HCT116 (cell line): ENCODE measurements at regions not wholly inside any gene's neighbourhood (a gene's known extent, or its start where the extent isn't known, plus 50 kb on each side); places are given as distances from the start of the nearest gene placed in this dataset.

Experiments used
- ATAC-seq: fragments of 200-7000 bp; cut with Tn5 transposase; 2 replicates; pipeline ENCODE4 v1.9.1; 2020; ENCODE audit warnings: mild to moderate bottlenecking, moderate library complexity
- BruUV-seq: library from RNA; stranded (reverse); fragments of 400-500 nt; replicated peaks from 2 replicates; lab custom pipeline; 2021; lab: Mats Ljungman, UMichigan
- CTCF ChIA-PET: fragments of 300-600 bp; sonication (Branson Sonifier 250); formaldehyde crosslinking; loops from one replicate; lab custom pipeline; 2021; ENCODE audit warnings: antibody characterized with exemption; lab: Charles Lee
- POLR2A ChIA-PET: fragments of 300-600, 350-600 bp; sonication (Branson Sonifier 250); formaldehyde crosslinking; loops from one replicate; lab custom pipeline; 2021; ENCODE audit warnings: antibody characterized with exemption; lab: Charles Lee
- RAD21 ChIA-PET, 2 experiments: fragments of 300-600 bp; sonication (Branson Sonifier 250); formaldehyde crosslinking; loops; one replicate each; lab custom pipeline; 2023; ENCODE audit warnings: low total read pairs in 2 of 2; ENCODE audit not compliant: uncharacterized antibody in 2 of 2, unreplicated experiment in 2 of 2, low non-redundant PET in 1 of 2; lab: Charles Lee
- DNase-seq: peaks from one replicate; pipeline ENCODE4 v3.0.0-alpha.2; 2010; ENCODE audit warnings: low read depth, low spot score
- H2AFZ ChIP-seq: fragments of 200-600 bp; shearing (Covaris generic), sonication (generic); 2 replicates; pipeline ENCODE4 v1.6.1; 2017; ENCODE audit warnings: low read depth, mixed run types, mixed read lengths, antibody characterized with exemption, low read length; ENCODE audit not compliant: poor library complexity, severe bottlenecking
- H3K27ac ChIP-seq: 2 replicates; pipeline ENCODE4 v1.5.1; 2012; ENCODE audit warnings: low read depth, low read length
- H3K27me3 ChIP-seq: fragments of 200-600 bp; sonication (generic); 2 replicates; pipeline ENCODE4 v1.6.1; 2016; ENCODE audit warnings: mixed run types, low read length, mixed read lengths; ENCODE audit not compliant: insufficient read depth
- H3K36me3 ChIP-seq, 2 experiments: fragments of 200-500 bp in 1 of 2; fragments of 200-600 bp in 1 of 2; sonication (Bioruptor generic) in 1 of 2; sonication (generic) in 1 of 2; 2 replicates each; pipeline versions ENCODE4 v1.5.1 to v1.6.1; 2014 to 2016; ENCODE audit warnings: low read length in 2 of 2, inconsistent platforms in 1 of 2, mixed read lengths in 1 of 2, mixed run types in 1 of 2; ENCODE audit not compliant: insufficient read depth in 2 of 2, control insufficient read depth in 1 of 2
- H3K4me1 ChIP-seq, 2 experiments: fragments of 200-600 bp in 1 of 2; sonication (generic) in 1 of 2; 2 replicates each; pipeline versions ENCODE4 v1.5.1 to v1.6.1; 2012 to 2017; ENCODE audit warnings: low read length in 2 of 2, inconsistent platforms in 1 of 2, mild to moderate bottlenecking in 1 of 2, mixed read lengths in 1 of 2, mixed run types in 1 of 2, moderate library complexity in 1 of 2; ENCODE audit not compliant: insufficient read depth in 2 of 2, control insufficient read depth in 1 of 2
- H3K4me2 ChIP-seq: fragments of 200-600 bp; sonication (generic); 2 replicates; pipeline ENCODE4 v1.6.1; 2017; ENCODE audit warnings: mixed run types, low read length, mixed read lengths
- H3K4me3 ChIP-seq, 2 experiments: fragments of 200-600 bp in 1 of 2; sonication (generic) in 1 of 2; replicated peaks in 1 of 2; 2 replicates each; pipeline ENCODE4 v1.5.1; 2011 to 2016; ENCODE audit warnings: low read length in 2 of 2, control low read depth in 1 of 2, low read depth in 1 of 2, mild to moderate bottlenecking in 1 of 2, mixed read lengths in 1 of 2, mixed run types in 1 of 2
- H3K79me2 ChIP-seq: fragments of 200-600 bp; sonication (generic); 2 replicates; pipeline ENCODE4 v1.6.1; 2017; ENCODE audit warnings: mild to moderate bottlenecking, mixed run types, low read length, moderate library complexity, mixed read lengths; ENCODE audit not compliant: insufficient read depth
- H3K9ac ChIP-seq: fragments of 200-600 bp; sonication (generic); 2 replicates; pipeline ENCODE4 v1.6.1; 2016; ENCODE audit warnings: low read length, mixed read lengths
- H3K9me2 ChIP-seq: fragments of 200-600 bp; sonication (generic), shearing (Covaris generic); 2 replicates; pipeline ENCODE4 v1.6.1; 2017; ENCODE audit warnings: mixed run types, mild to moderate bottlenecking, moderate library complexity; ENCODE audit not compliant: insufficient read depth
- H3K9me3 ChIP-seq, 2 experiments: fragments of 200-500 bp in 1 of 2; fragments of 200-600 bp in 1 of 2; sonication (Bioruptor generic) in 1 of 2; sonication (generic) in 1 of 2; 2 replicates each; pipeline ENCODE4 v1.6.1; 2014 to 2017; ENCODE audit warnings: low read length in 2 of 2, mixed read lengths in 2 of 2, inconsistent platforms in 1 of 2, low read depth in 1 of 2, mild to moderate bottlenecking in 1 of 2, mixed run types in 1 of 2, moderate library complexity in 1 of 2; ENCODE audit not compliant: control insufficient read depth in 1 of 2, insufficient read depth in 1 of 2
- H4K20me1 ChIP-seq: fragments of 200-600 bp; sonication (generic), shearing (Covaris generic); 2 replicates; pipeline ENCODE4 v1.6.1; 2017; ENCODE audit warnings: mixed run types, mild to moderate bottlenecking, moderate library complexity; ENCODE audit not compliant: insufficient read depth
- CBX3 ChIP-seq: IDR thresholded peaks from 2 replicates; pipeline ENCODE4 v1.6.1; 2012; ENCODE audit warnings: low read depth
- CEBPB ChIP-seq: IDR thresholded peaks from 2 replicates; pipeline ENCODE4 v1.6.1; 2012; ENCODE audit warnings: low read depth
- EGR1 ChIP-seq: IDR thresholded peaks from 2 replicates; pipeline ENCODE4 v1.6.1; 2012; ENCODE audit warnings: low read depth
- ELF1 ChIP-seq: IDR thresholded peaks from 2 replicates; pipeline ENCODE4 v1.6.1; 2012; ENCODE audit warnings: low read depth, borderline replicate concordance
- EZH2phosphoT487 ChIP-seq: fragments of 200-600 bp; IDR thresholded peaks from 2 replicates; pipeline ENCODE4 v1.6.1; 2018; ENCODE audit warnings: antibody characterized with exemption, borderline replicate concordance
- JUND ChIP-seq: IDR thresholded peaks from 2 replicates; pipeline ENCODE4 v1.6.1; 2012
- POLR2A ChIP-seq: IDR thresholded peaks from 2 replicates; pipeline ENCODE4 v1.7.0; 2011; ENCODE audit warnings: borderline replicate concordance; ENCODE audit not compliant: insufficient read depth, insufficient read length; ENCODE audit errors: extremely low read depth
- POLR2AphosphoS5 ChIP-seq: IDR thresholded peaks from 2 replicates; pipeline ENCODE4 v1.6.1; 2011; ENCODE audit warnings: mild to moderate bottlenecking, low read depth, low read length, moderate library complexity
- RAD21 ChIP-seq: IDR thresholded peaks from 2 replicates; pipeline ENCODE4 v1.6.1; 2012; ENCODE audit warnings: low read depth, mild to moderate bottlenecking
- SIN3A ChIP-seq: IDR thresholded peaks from 2 replicates; pipeline ENCODE4 v1.6.1; 2012; ENCODE audit warnings: low read depth
- SRF ChIP-seq: IDR thresholded peaks from 2 replicates; pipeline ENCODE4 v1.6.1; 2012; ENCODE audit warnings: low read depth
- YY1 ChIP-seq: IDR thresholded peaks from 2 replicates; pipeline ENCODE4 v1.6.1; 2011; ENCODE audit warnings: low read length, low read depth, moderate library complexity, mild to moderate bottlenecking; ENCODE audit not compliant: insufficient replicate concordance; ENCODE audit errors: extremely low read depth
- ZFX ChIP-seq: fragments of 450-650 bp; IDR thresholded peaks from 2 replicates; pipeline ENCODE4 v1.6.1; 2017
- ZNF274 ChIP-seq: fragments of 200-500 bp; sonication (Bioruptor generic); IDR thresholded peaks from 2 replicates; pipeline ENCODE4 v1.6.1; 2014; ENCODE audit warnings: mild to moderate bottlenecking, low read depth, low read length, inconsistent platforms
- intact Hi-C: fragments of 100-400 bp; cut with micrococcal nuclease; formaldehyde crosslinking; loops from 2 replicates; pipeline ENCODE4 v1.10.0; 2022
- TF ChIP-seq, protein P1 (sequence below): IDR thresholded peaks from 2 replicates; pipeline ENCODE4 v1.6.1; 2012
- TF ChIP-seq, protein P2 (sequence below), 3 experiments: fragments of 200-600 bp in 1 of 3; sonication (generic) in 1 of 3; IDR thresholded peaks in 2 of 3; conservative IDR thresholded peaks in 1 of 3; 2 replicates each; pipeline ENCODE4 v1.5.1; 2012 to 2017; ENCODE audit warnings: low read depth in 2 of 3, low read length in 2 of 3, antibody characterized with exemption in 1 of 3, borderline replicate concordance in 1 of 3, control low read depth in 1 of 3, mild to moderate bottlenecking in 1 of 3, mixed read lengths in 1 of 3, mixed run types in 1 of 3, moderate library complexity in 1 of 3; ENCODE audit not compliant: insufficient read depth in 1 of 3
- TF ChIP-seq, protein P3 (sequence below): IDR thresholded peaks from 2 replicates; pipeline ENCODE4 v1.6.1; 2012

DNA sequence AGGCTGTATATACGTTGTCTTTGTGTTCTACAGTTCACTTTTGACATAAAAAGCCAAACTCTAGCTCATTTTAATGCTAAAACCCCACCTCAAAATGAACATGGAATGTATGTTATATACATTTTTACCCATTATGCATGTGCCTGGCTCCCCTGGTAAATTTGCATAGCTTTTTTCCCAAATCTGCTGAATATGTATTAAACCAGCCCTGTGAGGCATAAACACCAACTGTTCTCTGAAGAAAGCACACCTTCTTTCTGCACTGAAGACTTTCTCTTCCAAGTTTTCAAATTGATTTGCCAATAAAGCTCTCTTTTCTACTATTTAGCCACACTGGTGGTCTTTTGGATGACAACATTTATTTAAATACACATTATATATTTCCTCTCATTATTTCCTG lies 549.4 kb downstream of the TRIB2 start (continued):
- TF ChIP-seq ZNF274 (no peak), EGR1 (no peak)

DNA sequence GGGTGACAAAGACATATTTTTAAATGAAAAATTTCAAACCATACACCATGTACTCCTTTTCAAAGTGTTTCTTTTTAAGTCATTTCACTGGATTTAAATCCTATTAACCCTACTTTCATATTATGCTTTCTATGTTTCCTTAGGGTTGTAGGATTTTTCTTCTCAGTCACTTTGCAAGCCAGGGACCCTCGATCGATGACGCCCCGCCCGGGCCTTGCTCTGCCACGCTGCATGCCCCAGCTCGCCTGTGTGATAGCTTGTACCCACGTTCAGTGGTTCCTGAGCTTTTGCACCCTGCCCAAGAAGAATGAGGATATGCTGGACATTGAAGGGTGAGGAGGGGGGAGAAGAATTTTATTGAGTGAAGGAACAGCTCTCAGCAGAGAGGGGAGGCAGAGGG lies 568.0 kb downstream of the TRIB2 start:
- RAD21 ChIA-PET, result no interaction called here

More for the DNA sequence above, 568.0 kb downstream of the TRIB2 start:
- Histone ChIP-seq H3K4me3 (no peak overlapping the region), H3K4me1 (no peaks in the 10 kb centered on the region), H3K27ac (no peak overlapping the region), H4K20me1 (no peaks in the 10 kb centered on the region), H3K9me2 (no peaks in the 10 kb centered on the region), H3K79me2 (no peaks in the 10 kb centered on the region), H2AFZ (no peak overlapping the region), H3K9me3 (peaks cover 6 to 28% of the 10 kb centered on the region in 2 experiments; a peak in 2 of 4 replicates), H3K27me3 (no peaks in the 10 kb centered on the region), H3K4me2 (no peak overlapping the region), H3K9ac (no peak overlapping the region), H3K36me3 (no peaks in the 10 kb centered on the region)
- ATAC-seq (no peak), DNase-seq (no peak)
- TF ChIP-seq RAD21, result no peak
- TF ChIP-seq SIN3A, result no peak
- no peak for TF ChIP-seq POLR2A
- no peak for TF ChIP-seq EZH2phosphoT487
- no peak for TF ChIP-seq ELF1
- TF ChIP-seq POLR2AphosphoS5, result no peak
- TF ChIP-seq ZFX, result no peak
- no peak for TF ChIP-seq CEBPB
- TF ChIP-seq EGR1, result no peak
- no peak for TF ChIP-seq CBX3
- no peak for TF ChIP-seq JUND
- no peak for TF ChIP-seq SRF
- TF ChIP-seq, protein P1, sequence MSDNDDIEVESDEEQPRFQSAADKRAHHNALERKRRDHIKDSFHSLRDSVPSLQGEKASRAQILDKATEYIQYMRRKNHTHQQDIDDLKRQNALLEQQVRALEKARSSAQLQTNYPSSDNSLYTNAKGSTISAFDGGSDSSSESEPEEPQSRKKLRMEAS, result no peak
- TF ChIP-seq, protein P2, sequence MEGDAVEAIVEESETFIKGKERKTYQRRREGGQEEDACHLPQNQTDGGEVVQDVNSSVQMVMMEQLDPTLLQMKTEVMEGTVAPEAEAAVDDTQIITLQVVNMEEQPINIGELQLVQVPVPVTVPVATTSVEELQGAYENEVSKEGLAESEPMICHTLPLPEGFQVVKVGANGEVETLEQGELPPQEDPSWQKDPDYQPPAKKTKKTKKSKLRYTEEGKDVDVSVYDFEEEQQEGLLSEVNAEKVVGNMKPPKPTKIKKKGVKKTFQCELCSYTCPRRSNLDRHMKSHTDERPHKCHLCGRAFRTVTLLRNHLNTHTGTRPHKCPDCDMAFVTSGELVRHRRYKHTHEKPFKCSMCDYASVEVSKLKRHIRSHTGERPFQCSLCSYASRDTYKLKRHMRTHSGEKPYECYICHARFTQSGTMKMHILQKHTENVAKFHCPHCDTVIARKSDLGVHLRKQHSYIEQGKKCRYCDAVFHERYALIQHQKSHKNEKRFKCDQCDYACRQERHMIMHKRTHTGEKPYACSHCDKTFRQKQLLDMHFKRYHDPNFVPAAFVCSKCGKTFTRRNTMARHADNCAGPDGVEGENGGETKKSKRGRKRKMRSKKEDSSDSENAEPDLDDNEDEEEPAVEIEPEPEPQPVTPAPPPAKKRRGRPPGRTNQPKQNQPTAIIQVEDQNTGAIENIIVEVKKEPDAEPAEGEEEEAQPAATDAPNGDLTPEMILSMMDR (IDR thresholded peaks at IDR 0.05 in 2 of 3, conservative IDR thresholded peaks at IDR 0.05 in 1 of 3; ENCODE audit: borderline replicate concordance in 1 of 3, insufficient read depth in 1 of 3, low read depth in 2 of 3, low read length in 2 of 3), result no peak
- TF ChIP-seq, protein P3, sequence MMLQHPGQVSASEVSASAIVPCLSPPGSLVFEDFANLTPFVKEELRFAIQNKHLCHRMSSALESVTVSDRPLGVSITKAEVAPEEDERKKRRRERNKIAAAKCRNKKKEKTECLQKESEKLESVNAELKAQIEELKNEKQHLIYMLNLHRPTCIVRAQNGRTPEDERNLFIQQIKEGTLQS, result no peak
- TF ChIP-seq YY1, result no peak
- intact Hi-C loops, result no loop called here
- POLR2A ChIA-PET, result no interaction called here
- CTCF ChIA-PET, result no interaction called here
- BruUV-seq, result no TSS peak
